ENCODE measurements at regions not wholly inside any gene's neighbourhood (a gene's known extent, or its start where the extent isn't known, plus 50 kb on each side); places are given as distances from the start of the nearest gene placed in this dataset.
A peak's percentile ranks its signal among the peaks of the same experiment; 100 is the strongest.
"Not testable (repeated sequence)": the region's sequence is repeated elsewhere in the genome, so short reads cannot be mapped to it uniquely, and the experiment has no call there.

- H3K27ac Mint-ChIP-seq, result no peak overlapping the region
- DNase-seq (ENCODE audit: extremely low spot score, unreplicated experiment), result no peak
- no peaks in the 10 kb centered on the region for H3K4me1 Mint-ChIP-seq (ENCODE audit: unreplicated experiment)
- H3K27me3 Mint-ChIP-seq, result no peaks in the 10 kb centered on the region
- no peak overlapping the region for H3K4me3 Mint-ChIP-seq
- TF ChIP-seq, protein P1, sequence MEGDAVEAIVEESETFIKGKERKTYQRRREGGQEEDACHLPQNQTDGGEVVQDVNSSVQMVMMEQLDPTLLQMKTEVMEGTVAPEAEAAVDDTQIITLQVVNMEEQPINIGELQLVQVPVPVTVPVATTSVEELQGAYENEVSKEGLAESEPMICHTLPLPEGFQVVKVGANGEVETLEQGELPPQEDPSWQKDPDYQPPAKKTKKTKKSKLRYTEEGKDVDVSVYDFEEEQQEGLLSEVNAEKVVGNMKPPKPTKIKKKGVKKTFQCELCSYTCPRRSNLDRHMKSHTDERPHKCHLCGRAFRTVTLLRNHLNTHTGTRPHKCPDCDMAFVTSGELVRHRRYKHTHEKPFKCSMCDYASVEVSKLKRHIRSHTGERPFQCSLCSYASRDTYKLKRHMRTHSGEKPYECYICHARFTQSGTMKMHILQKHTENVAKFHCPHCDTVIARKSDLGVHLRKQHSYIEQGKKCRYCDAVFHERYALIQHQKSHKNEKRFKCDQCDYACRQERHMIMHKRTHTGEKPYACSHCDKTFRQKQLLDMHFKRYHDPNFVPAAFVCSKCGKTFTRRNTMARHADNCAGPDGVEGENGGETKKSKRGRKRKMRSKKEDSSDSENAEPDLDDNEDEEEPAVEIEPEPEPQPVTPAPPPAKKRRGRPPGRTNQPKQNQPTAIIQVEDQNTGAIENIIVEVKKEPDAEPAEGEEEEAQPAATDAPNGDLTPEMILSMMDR (conservative IDR thresholded peaks at IDR 0.05), result no peak
- H3K36me3 Mint-ChIP-seq, result no peaks in the 10 kb centered on the region
- H3K9me3 Mint-ChIP-seq, result peaks cover 3% of the 10 kb centered on the region
Measured at GRCh38 chrX:14352511-14352910, 176.8 kb upstream of the GLRA2 start.

GRCh38 chrX:14351611-14352303, 177.6 kb upstream of the GLRA2 start:
- H3K27ac Mint-ChIP-seq, result no peak overlapping the region

GRCh38 chrX:14347523-14347922, 181.8 kb upstream of the GLRA2 start:
- Mint-ChIP-seq H3K27ac (no peak overlapping the region), H3K4me3 (no peak overlapping the region), H3K36me3 (no peaks in the 10 kb centered on the region), H3K27me3 (no peaks in the 10 kb centered on the region), H3K4me1 (ENCODE audit: unreplicated experiment) (no peaks in the 10 kb centered on the region), H3K9me3 (peaks cover 9% of the 10 kb centered on the region)
- DNase-seq (ENCODE audit: extremely low spot score, unreplicated experiment), result no peak
- TF ChIP-seq, protein P1 (conservative IDR thresholded peaks at IDR 0.05), result no peak

More at GRCh38 chrX:14351611-14352303, 177.6 kb upstream of the GLRA2 start:
- Mint-ChIP-seq H3K4me3 (no peak overlapping the region), H3K27me3 (no peaks in the 10 kb centered on the region), H3K4me1 (ENCODE audit: unreplicated experiment) (no peaks in the 10 kb centered on the region), H3K36me3 (no peaks in the 10 kb centered on the region), H3K9me3 (peaks cover 4% of the 10 kb centered on the region)
- no peak for DNase-seq (ENCODE audit: extremely low spot score, unreplicated experiment)
- TF ChIP-seq, protein P1 (conservative IDR thresholded peaks at IDR 0.05), result no peak

GRCh38 chrX:14344172-14344940, 185.0 kb upstream of the GLRA2 start:
- no peak overlapping the region for H3K27ac Mint-ChIP-seq
- H3K4me1 Mint-ChIP-seq (ENCODE audit: unreplicated experiment), result no peaks in the 10 kb centered on the region
- no peaks in the 10 kb centered on the region for H3K27me3 Mint-ChIP-seq
- no peak for DNase-seq (ENCODE audit: extremely low spot score, unreplicated experiment)
- peaks cover 9% of the 10 kb centered on the region for H3K9me3 Mint-ChIP-seq
- TF ChIP-seq, protein P1 (conservative IDR thresholded peaks at IDR 0.05), result peak; percentile 56
- no peaks in the 10 kb centered on the region for H3K36me3 Mint-ChIP-seq
- no peak overlapping the region for H3K4me3 Mint-ChIP-seq

- Mint-ChIP-seq H3K9me3 (peaks cover 9% of the 10 kb centered on the region), H3K4me3 (no peak overlapping the region), H3K4me1 (ENCODE audit: unreplicated experiment) (no peaks in the 10 kb centered on the region), H3K27ac (no peak overlapping the region), H3K27me3 (no peaks in the 10 kb centered on the region), H3K36me3 (no peaks in the 10 kb centered on the region)
- DNase-seq (ENCODE audit: extremely low spot score, unreplicated experiment), result no peak
- TF ChIP-seq, protein P1 (conservative IDR thresholded peaks at IDR 0.05), result no peak
Measured at GRCh38 chrX:14309431-14309830, 219.9 kb upstream of the GLRA2 start.

- not testable (repeated sequence) for H3K36me3 Mint-ChIP-seq; H3K9me3 Mint-ChIP-seq; DNase-seq (ENCODE audit: extremely low spot score, unreplicated experiment); H3K4me1 Mint-ChIP-seq (ENCODE audit: unreplicated experiment); H3K27me3 Mint-ChIP-seq; H3K27ac Mint-ChIP-seq; H3K4me3 Mint-ChIP-seq
Measured at GRCh38 chrX:14308976-14309375, 220.4 kb upstream of the GLRA2 start.
